Stimulated activated CD4-positive, alpha-beta T cell treated with anti-CD3 and anti-CD28 coated beads, Interleukin-4, amount 100 ng/mL, for 24 hours (primary cell): ENCODE measurements at regions not wholly inside any gene's neighbourhood (a gene's known extent, or its start where the extent isn't known, plus 50 kb on each side); places are given as distances from the start of the nearest gene placed in this dataset.

Experiments
- DNase-seq: peaks from one replicate; pipeline ENCODE4 v3.0.0-alpha.2; 2020

- DNase-seq, result no peak
Observed at GRCh38 chr16:82357237-82357636, 187.2 kb upstream of the MPHOSPH6 start.

- DNase-seq, result no peak
Observed at GRCh38 chr16:82350560-82350959, 180.5 kb upstream of the MPHOSPH6 start.

- no peak for DNase-seq
Observed at GRCh38 chr16:82345318-82345717, 175.3 kb upstream of the MPHOSPH6 start.

GRCh38 chr16:82344157-82344556, 174.1 kb upstream of the MPHOSPH6 start:
- no peak for DNase-seq

- DNase-seq, result no peak
Observed at GRCh38 chr16:82341146-82341669, 171.2 kb upstream of the MPHOSPH6 start.

GRCh38 chr16:82340531-82340930, 170.5 kb upstream of the MPHOSPH6 start:
- DNase-seq, result no peak

GRCh38 chr16:82337355-82337754, 167.3 kb upstream of the MPHOSPH6 start:
- DNase-seq, result no peak

GRCh38 chr16:82331974-82332750, 162.1 kb upstream of the MPHOSPH6 start:
- no peak for DNase-seq

- no peak for DNase-seq
Observed at GRCh38 chr16:82331397-82331796, 161.4 kb upstream of the MPHOSPH6 start.

GRCh38 chr16:82329504-82330192, 159.6 kb upstream of the MPHOSPH6 start:
- no peak for DNase-seq

GRCh38 chr16:82328881-82329469, 159.0 kb upstream of the MPHOSPH6 start:
- no peak for DNase-seq

GRCh38 chr16:82323171-82323570, 153.1 kb upstream of the MPHOSPH6 start:
- no peak for DNase-seq

GRCh38 chr16:82322177-82322576, 152.2 kb upstream of the MPHOSPH6 start:
- no peak for DNase-seq

- DNase-seq, result no peak
Observed at GRCh38 chr16:82319038-82319437, 149.0 kb upstream of the MPHOSPH6 start.

- DNase-seq, result no peak
Observed at GRCh38 chr16:82317411-82318167, 147.6 kb upstream of the MPHOSPH6 start.

- no peak for DNase-seq
Observed at GRCh38 chr16:82313754-82314153, 143.7 kb upstream of the MPHOSPH6 start.

- no peak for DNase-seq
Observed at GRCh38 chr16:82311528-82311927, 141.5 kb upstream of the MPHOSPH6 start.

GRCh38 chr16:82302042-82302727, 132.2 kb upstream of the MPHOSPH6 start:
- DNase-seq, result no peak

- DNase-seq, result no peak
Observed at GRCh38 chr16:82301146-82301755, 131.2 kb upstream of the MPHOSPH6 start.

- DNase-seq, result no peak
Observed at GRCh38 chr16:82300374-82300951, 130.4 kb upstream of the MPHOSPH6 start.

GRCh38 chr16:82298472-82298871, 128.4 kb upstream of the MPHOSPH6 start:
- no peak for DNase-seq
